GM20000 (cell line): ENCODE measurements at regions not wholly inside any gene's neighbourhood (a gene's known extent, or its start where the extent isn't known, plus 50 kb on each side); places are given as distances from the start of the nearest gene placed in this dataset.
"Not testable (repeated sequence)": the region's sequence is repeated elsewhere in the genome, so short reads cannot be mapped to it uniquely, and the experiment has no call there.

Experiments
- DNase-seq: peaks from one replicate; pipeline ENCODE4 v3.0.0; 2012; ENCODE audit warnings: low spot score
- TF ChIP-seq, protein P1 (sequence below): IDR thresholded peaks from 2 replicates; pipeline ENCODE4 v1.5.1; 2012; ENCODE audit warnings: mild to moderate bottlenecking, control low read depth; ENCODE audit errors: extremely low read depth, missing control alignments

- no peak for DNase-seq
- TF ChIP-seq, protein P1, sequence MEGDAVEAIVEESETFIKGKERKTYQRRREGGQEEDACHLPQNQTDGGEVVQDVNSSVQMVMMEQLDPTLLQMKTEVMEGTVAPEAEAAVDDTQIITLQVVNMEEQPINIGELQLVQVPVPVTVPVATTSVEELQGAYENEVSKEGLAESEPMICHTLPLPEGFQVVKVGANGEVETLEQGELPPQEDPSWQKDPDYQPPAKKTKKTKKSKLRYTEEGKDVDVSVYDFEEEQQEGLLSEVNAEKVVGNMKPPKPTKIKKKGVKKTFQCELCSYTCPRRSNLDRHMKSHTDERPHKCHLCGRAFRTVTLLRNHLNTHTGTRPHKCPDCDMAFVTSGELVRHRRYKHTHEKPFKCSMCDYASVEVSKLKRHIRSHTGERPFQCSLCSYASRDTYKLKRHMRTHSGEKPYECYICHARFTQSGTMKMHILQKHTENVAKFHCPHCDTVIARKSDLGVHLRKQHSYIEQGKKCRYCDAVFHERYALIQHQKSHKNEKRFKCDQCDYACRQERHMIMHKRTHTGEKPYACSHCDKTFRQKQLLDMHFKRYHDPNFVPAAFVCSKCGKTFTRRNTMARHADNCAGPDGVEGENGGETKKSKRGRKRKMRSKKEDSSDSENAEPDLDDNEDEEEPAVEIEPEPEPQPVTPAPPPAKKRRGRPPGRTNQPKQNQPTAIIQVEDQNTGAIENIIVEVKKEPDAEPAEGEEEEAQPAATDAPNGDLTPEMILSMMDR: no peak
Measured at GRCh38 chr10:34058845-34059614, 724.6 kb upstream of the NRP1 start.

DNA sequence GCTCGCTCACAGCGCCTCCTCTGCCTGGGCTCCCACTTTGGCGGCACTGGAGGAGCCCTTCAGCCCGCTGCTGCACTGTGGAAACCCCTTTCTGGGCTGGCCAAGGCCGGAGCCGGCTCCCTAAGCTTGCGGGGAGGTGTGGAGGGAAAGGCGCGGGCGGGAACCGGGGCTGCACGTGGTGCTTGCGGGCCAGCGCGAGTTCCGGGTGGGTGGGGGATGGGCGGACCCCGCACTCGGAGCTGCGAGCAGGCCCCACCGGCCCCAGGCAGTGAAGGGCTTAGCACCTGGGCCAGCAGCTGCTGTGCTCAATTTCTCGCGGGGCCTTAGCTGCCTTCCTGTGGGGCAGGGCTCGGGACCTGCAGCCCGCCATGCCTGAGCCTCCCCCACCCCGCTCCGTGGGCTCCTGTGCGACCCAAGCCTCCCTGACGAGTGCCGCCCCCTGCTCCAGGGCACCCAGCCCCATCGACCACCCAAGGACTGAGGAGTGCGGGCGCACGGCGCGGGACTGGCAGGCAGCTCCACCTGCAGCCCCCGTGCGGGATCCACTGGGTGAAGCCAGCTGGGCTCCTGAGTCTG lies 721.0 kb upstream of the NRP1 start:
- not testable (repeated sequence) for DNase-seq

DNA sequence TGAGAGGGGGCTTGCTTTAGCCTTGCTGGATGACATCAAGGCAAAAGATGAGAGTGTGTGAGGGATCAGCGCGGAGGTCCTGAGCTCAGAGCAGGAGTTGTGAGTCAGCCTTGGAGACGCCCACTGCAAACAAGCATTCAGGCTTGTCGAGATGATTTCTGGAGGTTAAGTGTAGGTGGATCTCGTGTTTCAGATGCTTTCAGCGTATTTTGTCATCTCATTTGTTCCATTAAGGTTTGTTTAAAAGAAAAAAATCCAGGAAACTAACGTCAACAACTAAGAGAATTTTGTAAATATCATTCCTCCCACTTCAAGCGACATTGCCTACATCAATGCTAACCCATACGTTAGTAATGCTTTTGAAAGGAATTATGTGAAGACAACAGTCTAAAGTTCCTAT lies 715.4 kb upstream of the NRP1 start:
- no peak for DNase-seq
- TF ChIP-seq, protein P1: no peak

GRCh38 chr10:34049469-34049868 lies 715.0 kb upstream of the NRP1 start:
- no peak for DNase-seq
- TF ChIP-seq, protein P1: no peak

DNA sequence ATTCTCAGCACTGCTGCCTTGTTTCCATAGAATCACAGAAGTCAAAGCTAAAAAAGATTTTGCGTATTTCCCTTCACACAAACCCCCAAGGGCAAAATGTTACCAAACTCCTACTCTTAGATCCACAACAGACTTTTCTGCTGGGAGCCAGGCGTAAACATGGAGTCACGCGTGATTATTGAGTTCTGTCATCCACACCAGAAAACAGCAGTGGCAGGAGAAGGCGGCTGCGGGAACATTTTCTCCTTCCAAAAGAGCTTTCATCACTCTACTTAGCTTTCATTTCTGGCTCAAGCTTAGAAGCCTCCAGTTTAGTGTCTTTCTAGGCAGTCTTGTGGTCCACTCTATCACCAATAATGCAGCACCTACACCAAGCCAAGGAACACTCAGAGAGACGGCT lies 712.9 kb upstream of the NRP1 start:
- no peak for DNase-seq
- TF ChIP-seq, protein P1: no peak

DNA sequence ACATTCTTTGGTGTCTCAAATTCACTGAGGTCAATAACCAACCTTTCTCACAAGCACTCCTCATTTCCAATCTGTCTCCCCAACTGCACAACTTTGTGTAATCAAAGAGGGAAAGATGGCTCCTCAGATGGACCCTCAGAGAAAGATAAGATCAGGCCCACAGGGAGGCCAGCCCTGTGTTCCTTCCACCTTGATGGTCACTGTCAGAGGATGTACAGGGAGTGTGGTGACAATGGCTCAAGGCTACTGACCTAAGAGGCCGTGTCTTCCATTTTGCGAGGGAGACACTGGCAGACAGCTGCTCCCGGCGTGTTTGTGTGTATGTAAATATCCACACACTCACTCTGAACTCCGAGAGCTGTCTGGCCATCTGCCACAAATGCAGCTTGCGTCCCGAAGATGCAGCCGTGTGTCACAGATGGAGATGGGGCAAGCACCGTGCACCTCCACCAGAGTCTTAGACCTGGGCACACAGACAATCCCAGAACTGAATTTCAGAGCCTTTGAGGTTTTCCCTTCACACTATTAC lies 712.1 kb upstream of the NRP1 start:
- TF ChIP-seq, protein P1: no peak
- DNase-seq: no peak

- TF ChIP-seq, protein P1: no peak
- DNase-seq: no peak
Measured at GRCh38 chr10:34045571-34046190, 711.2 kb upstream of the NRP1 start.
